Activated naive CD8-positive, alpha-beta T cell treated with anti-CD3 and anti-CD28 coated beads for 36 hours (primary cell): ENCODE measurements at regions not wholly inside any gene's neighbourhood (a gene's known extent, or its start where the extent isn't known, plus 50 kb on each side); places are given as distances from the start of the nearest gene placed in this dataset.

ENCODE experiments used
- DNase-seq: peaks from one replicate; pipeline ENCODE4 v3.0.0; 2021
- H3K27ac Mint-ChIP-seq: one replicate; pipeline ENCODE4 v1.8.0; 2022; ENCODE audit warnings: mild to moderate bottlenecking, moderate library complexity, mixed read lengths
- H3K27me3 Mint-ChIP-seq: one replicate; pipeline ENCODE4 v1.8.0; 2022; ENCODE audit warnings: mild to moderate bottlenecking, mixed read lengths
- H3K36me3 Mint-ChIP-seq: one replicate; pipeline ENCODE4 v1.8.0; 2021; ENCODE audit warnings: mild to moderate bottlenecking, mixed read lengths
- H3K4me1 Mint-ChIP-seq: one replicate; pipeline ENCODE4 v1.8.0; 2021; ENCODE audit warnings: mixed read lengths
- H3K4me3 Mint-ChIP-seq: one replicate; pipeline ENCODE4 v1.8.0; 2022; ENCODE audit warnings: mild to moderate bottlenecking, moderate library complexity, mixed read lengths
- H3K9me3 Mint-ChIP-seq: one replicate; pipeline ENCODE4 v1.8.0; 2022; ENCODE audit warnings: mixed read lengths

GRCh38 chr5:173817561-173817960 lies 70.6 kb upstream of the CPEB4 start:
- H3K4me3 Mint-ChIP-seq = no peak overlapping the region
- H3K36me3 Mint-ChIP-seq = no peaks in the 10 kb centered on the region
- no peak for DNase-seq
- H3K4me1 Mint-ChIP-seq = peaks cover 7% of the 10 kb centered on the region
- peaks cover 3% of the 10 kb centered on the region for H3K27me3 Mint-ChIP-seq
- no peaks in the 10 kb centered on the region for H3K9me3 Mint-ChIP-seq
- no peak overlapping the region for H3K27ac Mint-ChIP-seq

GRCh38 chr5:173819521-173819920 lies 68.6 kb upstream of the CPEB4 start:
- peaks cover 7% of the 10 kb centered on the region for H3K4me1 Mint-ChIP-seq
- H3K36me3 Mint-ChIP-seq = no peaks in the 10 kb centered on the region
- peaks cover 3% of the 10 kb centered on the region for H3K27me3 Mint-ChIP-seq
- H3K27ac Mint-ChIP-seq = no peak overlapping the region
- H3K4me3 Mint-ChIP-seq = no peak overlapping the region
- H3K9me3 Mint-ChIP-seq = no peaks in the 10 kb centered on the region
- DNase-seq = no peak

DNA sequence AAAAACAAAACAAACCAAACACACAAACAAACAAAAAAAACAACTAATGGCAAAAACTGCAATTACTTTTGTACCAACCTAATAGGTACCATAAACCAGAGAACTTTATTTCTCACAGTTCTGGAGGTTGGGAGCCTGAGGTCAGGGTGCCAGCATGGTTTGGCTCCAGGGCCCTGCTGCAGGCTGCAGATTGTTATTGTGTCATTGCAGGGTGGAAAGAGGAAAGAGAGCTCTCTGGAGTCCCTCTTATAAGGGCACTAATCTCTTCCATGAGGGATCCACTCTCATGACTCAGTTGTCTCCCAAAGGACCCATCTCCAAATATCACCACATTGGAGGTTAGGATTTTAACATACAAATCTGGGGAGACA lies 64.9 kb upstream of the CPEB4 start:
- Mint-ChIP-seq H3K36me3 (no peaks in the 10 kb centered on the region), H3K4me3 (no peak overlapping the region), H3K27ac (no peak overlapping the region), H3K9me3 (no peaks in the 10 kb centered on the region), H3K27me3 (peaks cover 2% of the 10 kb centered on the region), H3K4me1 (peaks cover 7% of the 10 kb centered on the region)
- DNase-seq = no peak

DNA sequence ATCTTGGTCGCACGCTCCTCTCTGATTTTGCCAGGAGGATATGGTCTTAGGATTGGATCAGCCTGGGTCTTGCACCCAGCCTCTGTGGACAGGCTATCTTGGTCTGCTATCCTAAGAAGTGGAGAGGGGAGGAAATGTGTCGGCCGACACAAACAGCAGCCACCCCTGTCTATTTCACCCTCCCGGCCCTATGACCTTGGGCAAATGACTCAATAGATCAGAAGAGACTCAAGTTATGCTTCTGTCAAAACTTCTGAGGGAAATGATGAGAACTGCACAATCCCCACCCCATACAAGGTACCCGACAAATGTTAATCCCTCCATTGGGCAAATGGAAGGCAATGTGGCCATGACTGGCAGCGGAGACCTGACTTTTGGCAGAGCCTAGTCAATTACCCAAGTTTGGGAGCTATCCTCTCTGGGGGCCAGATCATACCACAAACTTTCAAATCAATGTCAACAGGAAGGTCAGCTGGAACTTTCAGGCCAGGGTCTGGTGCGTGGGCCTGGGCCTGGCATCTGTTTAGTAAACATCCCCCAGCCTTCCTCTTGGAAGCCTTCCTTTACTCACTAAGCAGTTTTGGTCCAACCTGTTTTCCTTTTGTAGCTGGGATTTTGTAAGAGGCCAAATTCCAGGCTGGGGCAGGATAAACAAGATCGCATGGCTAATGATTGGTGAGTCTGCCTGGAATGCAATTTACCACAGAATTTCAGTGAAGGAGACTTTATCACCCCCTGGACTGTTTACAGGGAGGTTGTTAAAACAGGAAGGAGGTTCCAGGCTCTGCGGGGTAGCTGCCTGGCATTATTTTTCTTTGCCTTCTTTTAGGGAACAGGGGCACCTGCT lies 64.2 kb upstream of the CPEB4 start:
- Mint-ChIP-seq H3K4me3 (no peak overlapping the region), H3K9me3 (no peaks in the 10 kb centered on the region), H3K4me1 (peaks cover 7% of the 10 kb centered on the region), H3K27me3 (no peaks in the 10 kb centered on the region), H3K27ac (no peak overlapping the region), H3K36me3 (no peaks in the 10 kb centered on the region)
- DNase-seq = no peak

- no peak for DNase-seq
- H3K27ac Mint-ChIP-seq = no peak overlapping the region
- H3K9me3 Mint-ChIP-seq = no peaks in the 10 kb centered on the region
- H3K27me3 Mint-ChIP-seq = no peaks in the 10 kb centered on the region
- no peak overlapping the region for H3K4me3 Mint-ChIP-seq
- peaks cover 7% of the 10 kb centered on the region for H3K4me1 Mint-ChIP-seq
- H3K36me3 Mint-ChIP-seq = no peaks in the 10 kb centered on the region
These were observed 62.8 kb upstream of the CPEB4 start for GRCh38 chr5:173825215-173825865.

- no peaks in the 10 kb centered on the region for H3K9me3 Mint-ChIP-seq
- DNase-seq = no peak
- no peak overlapping the region for H3K4me3 Mint-ChIP-seq
- no peak overlapping the region for H3K27ac Mint-ChIP-seq
- H3K36me3 Mint-ChIP-seq = no peaks in the 10 kb centered on the region
- H3K4me1 Mint-ChIP-seq = peaks cover 5% of the 10 kb centered on the region
- H3K27me3 Mint-ChIP-seq = no peaks in the 10 kb centered on the region
These were observed 62.1 kb upstream of the CPEB4 start for GRCh38 chr5:173826086-173826427.

DNA sequence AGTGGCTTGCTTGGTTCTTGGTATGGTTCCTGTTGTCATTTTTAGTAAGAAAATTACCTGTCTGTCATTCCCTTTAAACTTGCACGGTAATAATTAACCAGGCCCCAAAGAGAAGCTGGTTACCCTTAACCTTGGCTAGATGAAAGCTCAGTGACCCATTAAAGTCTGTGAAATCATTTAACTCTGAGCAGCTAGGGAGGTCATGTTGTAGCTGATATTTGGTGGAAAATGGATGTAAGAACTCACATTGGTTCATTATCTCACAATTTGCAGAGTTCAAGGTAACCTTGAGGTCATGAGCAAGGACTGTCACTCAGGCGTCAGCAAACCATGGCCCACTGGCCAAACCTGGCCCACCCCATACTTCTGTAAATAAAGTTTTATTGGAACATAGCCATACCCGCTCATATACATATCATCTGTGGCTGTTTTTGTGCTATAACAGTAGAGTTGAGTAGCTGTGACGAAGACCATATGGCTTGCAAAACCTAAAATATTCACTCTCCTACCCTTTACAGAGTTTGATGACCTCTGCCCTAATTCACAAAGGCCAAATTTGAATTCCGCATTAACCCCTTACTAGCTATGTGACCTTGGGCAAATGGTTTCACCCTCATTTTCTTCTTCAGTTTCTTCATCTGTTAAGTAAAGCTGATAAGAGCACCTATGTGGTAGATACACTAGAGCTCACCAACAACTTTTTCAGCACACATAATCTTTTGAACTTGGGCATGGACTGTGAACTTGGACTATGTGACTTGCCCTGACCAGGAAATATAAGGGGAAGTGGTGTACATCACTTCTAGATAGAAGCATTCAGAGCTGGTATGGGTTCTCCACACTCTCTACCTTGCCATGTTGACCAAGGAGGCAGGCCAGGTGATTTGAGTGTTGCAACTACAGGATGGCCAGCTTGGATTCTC lies 61.5 kb upstream of the CPEB4 start:
- DNase-seq = no peak
- Mint-ChIP-seq H3K4me3 (no peak overlapping the region), H3K9me3 (no peaks in the 10 kb centered on the region), H3K4me1 (no peaks in the 10 kb centered on the region), H3K36me3 (no peaks in the 10 kb centered on the region), H3K27ac (no peak overlapping the region), H3K27me3 (no peaks in the 10 kb centered on the region)

DNA sequence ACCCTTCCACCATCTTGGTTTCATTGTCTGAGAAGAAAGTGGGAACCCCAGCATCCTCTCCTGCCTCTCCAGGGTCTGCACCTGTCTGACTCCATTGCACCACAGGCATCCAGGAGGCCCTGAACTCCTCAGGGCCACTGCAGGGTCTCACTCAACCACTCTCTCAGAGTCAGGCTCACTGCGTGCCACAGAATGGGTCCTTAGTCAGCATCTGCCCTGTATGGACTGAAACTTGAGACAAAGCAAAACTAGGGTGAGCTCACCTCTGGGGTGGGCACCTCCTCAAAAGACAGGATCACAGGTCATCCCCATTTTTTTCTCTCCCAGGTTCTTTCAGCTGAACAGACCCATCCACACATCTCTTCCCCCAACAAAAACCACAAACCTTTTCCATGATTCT lies 59.2 kb upstream of the CPEB4 start:
- no peak for DNase-seq
- Mint-ChIP-seq H3K27ac (no peak overlapping the region), H3K36me3 (no peaks in the 10 kb centered on the region), H3K4me3 (no peak overlapping the region), H3K4me1 (no peaks in the 10 kb centered on the region), H3K27me3 (no peaks in the 10 kb centered on the region), H3K9me3 (no peaks in the 10 kb centered on the region)

DNA sequence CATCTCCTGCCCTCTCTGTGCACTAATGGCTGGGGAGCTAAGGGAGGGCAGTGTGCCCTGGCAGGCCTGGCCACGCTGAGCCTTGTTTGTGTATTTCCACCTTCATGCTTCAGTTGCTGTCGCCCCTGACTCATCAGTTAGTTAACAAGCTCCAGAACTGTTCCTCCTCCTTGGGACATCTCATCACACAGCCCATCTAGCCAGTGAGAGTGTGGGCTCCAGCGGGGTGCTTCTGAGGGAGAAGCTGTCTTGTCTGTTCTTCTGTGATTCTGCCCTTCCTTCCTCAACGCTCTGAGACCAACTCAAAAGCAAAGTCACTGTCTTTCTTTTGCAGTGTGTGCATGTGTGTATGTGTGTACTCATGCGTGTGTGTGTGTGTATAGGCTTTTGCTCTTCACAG lies 58.3 kb upstream of the CPEB4 start:
- Mint-ChIP-seq H3K9me3 (no peaks in the 10 kb centered on the region), H3K27ac (no peak overlapping the region), H3K27me3 (no peaks in the 10 kb centered on the region), H3K4me1 (no peaks in the 10 kb centered on the region), H3K36me3 (no peaks in the 10 kb centered on the region), H3K4me3 (no peak overlapping the region)
- DNase-seq = no peak

- H3K4me3 Mint-ChIP-seq = no peak overlapping the region
- H3K4me1 Mint-ChIP-seq = no peaks in the 10 kb centered on the region
- no peaks in the 10 kb centered on the region for H3K27me3 Mint-ChIP-seq
- no peaks in the 10 kb centered on the region for H3K36me3 Mint-ChIP-seq
- no peaks in the 10 kb centered on the region for H3K9me3 Mint-ChIP-seq
- H3K27ac Mint-ChIP-seq = no peak overlapping the region
- no peak for DNase-seq
These were observed 57.7 kb upstream of the CPEB4 start for GRCh38 chr5:173830421-173830820.

- Mint-ChIP-seq H3K4me3 (no peak overlapping the region), H3K4me1 (no peaks in the 10 kb centered on the region), H3K27me3 (no peaks in the 10 kb centered on the region), H3K27ac (no peak overlapping the region), H3K36me3 (no peaks in the 10 kb centered on the region), H3K9me3 (no peaks in the 10 kb centered on the region)
- DNase-seq = no peak
These were observed 56.8 kb upstream of the CPEB4 start for GRCh38 chr5:173831196-173831914.

- Mint-ChIP-seq H3K4me1 (no peaks in the 10 kb centered on the region), H3K9me3 (no peaks in the 10 kb centered on the region), H3K27me3 (no peaks in the 10 kb centered on the region), H3K4me3 (no peak overlapping the region), H3K36me3 (no peaks in the 10 kb centered on the region), H3K27ac (no peak overlapping the region)
- no peak for DNase-seq
These were observed 55.8 kb upstream of the CPEB4 start for GRCh38 chr5:173832386-173832785.

- Mint-ChIP-seq H3K36me3 (no peaks in the 10 kb centered on the region), H3K9me3 (no peaks in the 10 kb centered on the region), H3K27ac (no peak overlapping the region), H3K4me1 (no peaks in the 10 kb centered on the region), H3K27me3 (no peaks in the 10 kb centered on the region), H3K4me3 (no peak overlapping the region)
- no peak for DNase-seq
These were observed 54.8 kb upstream of the CPEB4 start for GRCh38 chr5:173833196-173833985.

- H3K27me3 Mint-ChIP-seq = no peaks in the 10 kb centered on the region
- H3K27ac Mint-ChIP-seq = no peak overlapping the region
- no peaks in the 10 kb centered on the region for H3K36me3 Mint-ChIP-seq
- no peaks in the 10 kb centered on the region for H3K9me3 Mint-ChIP-seq
- no peak for DNase-seq
- no peaks in the 10 kb centered on the region for H3K4me1 Mint-ChIP-seq
- no peak overlapping the region for H3K4me3 Mint-ChIP-seq
These were observed 53.9 kb upstream of the CPEB4 start for GRCh38 chr5:173834071-173834771.
